ENCODE measurements at regions not wholly inside any gene's neighbourhood (a gene's known extent, or its start where the extent isn't known, plus 50 kb on each side); places are given as distances from the start of the nearest gene placed in this dataset.

DNA sequence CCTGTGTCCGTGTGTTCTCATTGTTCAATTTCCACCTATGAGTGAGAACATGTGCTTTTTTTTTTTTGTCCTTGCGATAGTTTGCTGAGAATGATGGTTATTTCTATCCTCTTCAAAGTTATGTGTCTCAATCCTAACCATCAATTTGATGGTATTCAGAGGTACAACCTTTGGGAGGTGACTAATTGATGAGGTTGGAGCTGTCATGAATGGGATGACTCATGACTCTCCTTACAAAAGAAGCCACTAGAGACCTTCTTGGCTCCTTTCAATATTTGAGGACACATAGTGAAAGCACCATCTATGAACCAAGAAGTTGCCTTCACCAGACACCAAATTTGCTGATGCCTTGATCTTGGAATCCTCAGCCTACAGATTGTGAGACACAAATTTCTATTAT, 677.1 kb upstream of the DDX18 start:
- Mint-ChIP-seq H3K27ac (no peak overlapping the region), H3K4me3 (no peak overlapping the region), H3K36me3 (no peaks in the 10 kb centered on the region), H3K27me3 (no peaks in the 10 kb centered on the region), H3K9me3 (peaks cover 0 to 14% (median 3%) of the 10 kb centered on the region in 7 donors), H3K4me1 (no peaks in the 10 kb centered on the region)
- Histone ChIP-seq H3K27me3 (ENCODE audit: control insufficient read depth, insufficient read depth, low read length) (no peaks in the 10 kb centered on the region), H3K36me3 (ENCODE audit: control insufficient read depth, insufficient read depth, low read length) (no peaks in the 10 kb centered on the region), H3K27ac (ENCODE audit: insufficient read depth, low read length, poor library complexity, severe bottlenecking) (no peak overlapping the region), H3K9me3 (ENCODE audit: control insufficient read depth in 2 of 2, low read length in 2 of 2) (no peaks in the 10 kb centered on the region), H3K4me1 (ENCODE audit: control insufficient read depth, insufficient read depth, low read length, poor library complexity, severe bottlenecking) (no peaks in the 10 kb centered on the region), H3K4me3 (ENCODE audit: low read depth, low read length) (no peak overlapping the region)
- ATAC-seq (ENCODE audit: low read depth in 2 of 2) (no peak), DNase-seq (no peak)

DNA sequence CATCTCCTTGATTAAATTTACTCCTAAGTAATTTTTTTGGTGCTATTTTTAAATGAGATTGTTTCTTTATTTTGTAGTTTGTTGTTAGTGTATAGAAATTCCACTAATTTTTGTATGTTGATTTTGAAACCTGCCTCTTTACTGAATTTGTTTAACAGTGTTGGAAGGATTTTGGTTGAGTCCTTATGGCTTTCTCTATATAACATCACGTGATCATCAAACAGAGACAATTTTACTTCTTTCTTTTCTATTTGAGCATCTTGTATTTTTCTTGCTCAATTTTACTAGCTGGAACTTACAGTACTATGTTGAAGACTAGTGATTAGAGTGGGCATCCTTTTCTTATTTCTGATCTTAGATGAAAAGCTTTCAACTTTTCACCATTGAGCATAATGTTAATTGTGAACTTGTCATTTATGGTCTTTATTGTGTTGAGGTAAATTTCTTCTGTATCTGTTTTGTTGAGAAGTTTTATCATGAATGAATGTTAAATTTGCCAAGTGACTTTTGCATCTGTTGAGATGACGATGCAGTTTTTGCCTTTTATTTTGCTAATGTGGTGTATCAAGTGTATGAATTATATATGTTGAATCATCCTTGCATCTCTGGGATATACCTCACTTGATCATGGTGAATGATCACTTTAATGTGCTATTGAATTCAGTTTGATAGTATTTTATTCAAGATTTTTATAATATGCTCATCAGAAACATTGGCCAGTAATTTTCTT, 645.3 kb upstream of the DDX18 start:
- H3K4me3 Mint-ChIP-seq = no peak overlapping the region
- H3K27me3 ChIP-seq (ENCODE audit: control insufficient read depth, insufficient read depth, low read length) = no peaks in the 10 kb centered on the region
- no peaks in the 10 kb centered on the region for H3K36me3 ChIP-seq (ENCODE audit: control insufficient read depth, insufficient read depth, low read length)
- no peaks in the 10 kb centered on the region for H3K4me1 Mint-ChIP-seq
- no peak overlapping the region for H3K27ac ChIP-seq (ENCODE audit: insufficient read depth, low read length, poor library complexity, severe bottlenecking)
- H3K4me1 ChIP-seq (ENCODE audit: control insufficient read depth, insufficient read depth, low read length, poor library complexity, severe bottlenecking) = no peaks in the 10 kb centered on the region
- DNase-seq (no peak), ATAC-seq (ENCODE audit: low read depth in 2 of 2) (no peak)
- H3K4me3 ChIP-seq (ENCODE audit: low read depth, low read length) = no peak overlapping the region
- peaks cover 0 to 8% of the 10 kb centered on the region in 2 experiments for H3K9me3 ChIP-seq (ENCODE audit: control insufficient read depth in 2 of 2, low read length in 2 of 2)
- H3K27ac Mint-ChIP-seq = no peak overlapping the region
- peaks cover 2 to 42% (median 13%) of the 10 kb centered on the region in 7 donors for H3K9me3 Mint-ChIP-seq
- H3K27me3 Mint-ChIP-seq = no peaks in the 10 kb centered on the region
- H3K36me3 Mint-ChIP-seq = no peaks in the 10 kb centered on the region

DNA sequence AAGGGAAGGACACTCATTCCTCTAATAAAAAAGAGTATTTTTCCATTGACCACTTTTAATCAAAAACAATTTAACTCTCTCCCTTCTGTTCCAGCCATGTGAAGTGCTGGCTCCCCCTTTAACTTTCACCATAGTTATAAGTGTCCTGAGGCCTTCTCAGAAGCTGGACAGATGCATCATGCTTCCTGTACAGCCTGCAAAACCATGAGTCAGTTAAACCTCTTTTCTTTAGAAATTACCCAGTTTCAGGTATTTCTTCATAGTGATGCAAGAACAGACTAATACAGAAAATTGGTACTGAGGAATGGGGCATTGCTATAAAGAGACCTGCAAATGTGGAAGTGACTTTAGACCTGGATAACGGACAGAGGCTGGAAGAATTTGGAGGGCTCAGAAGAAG, 643.6 kb upstream of the DDX18 start:
- Histone ChIP-seq H3K27me3 (ENCODE audit: control insufficient read depth, insufficient read depth, low read length) (no peaks in the 10 kb centered on the region), H3K4me3 (ENCODE audit: low read depth, low read length) (no peak overlapping the region), H3K36me3 (ENCODE audit: control insufficient read depth, insufficient read depth, low read length) (no peaks in the 10 kb centered on the region), H3K9me3 (ENCODE audit: control insufficient read depth in 2 of 2, low read length in 2 of 2) (peaks cover 0 to 8% of the 10 kb centered on the region in 2 experiments), H3K27ac (ENCODE audit: insufficient read depth, low read length, poor library complexity, severe bottlenecking) (no peak overlapping the region), H3K4me1 (ENCODE audit: control insufficient read depth, insufficient read depth, low read length, poor library complexity, severe bottlenecking) (no peaks in the 10 kb centered on the region)
- Mint-ChIP-seq H3K27me3 (no peaks in the 10 kb centered on the region), H3K9me3 (peaks cover 3 to 39% (median 12%) of the 10 kb centered on the region in 7 donors), H3K4me3 (no peak overlapping the region), H3K4me1 (no peaks in the 10 kb centered on the region), H3K27ac (no peak overlapping the region), H3K36me3 (no peaks in the 10 kb centered on the region)
- no peak for ATAC-seq (ENCODE audit: low read depth in 2 of 2)
- no peak for DNase-seq

DNA sequence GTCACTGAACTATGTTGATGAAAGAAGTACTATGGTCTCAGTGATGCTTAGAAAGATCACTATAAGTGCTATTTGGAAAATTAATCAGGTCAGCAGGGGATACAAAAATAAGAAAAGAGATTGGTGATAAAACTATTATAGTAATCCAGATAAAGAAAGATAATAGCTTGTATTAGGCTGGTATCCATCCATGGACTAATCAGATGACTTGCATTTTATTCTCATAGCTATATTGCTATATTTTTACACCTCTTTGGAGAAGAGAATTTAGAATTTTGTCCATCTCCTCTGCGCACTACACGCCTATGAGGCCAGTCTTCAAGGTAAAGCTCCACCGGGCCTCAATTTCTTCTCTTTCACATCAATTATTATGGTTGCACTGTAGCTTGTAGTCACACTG, 635.1 kb upstream of the DDX18 start:
- H3K27ac ChIP-seq (ENCODE audit: insufficient read depth, low read length, poor library complexity, severe bottlenecking) = no peak overlapping the region
- Mint-ChIP-seq H3K4me1 (no peaks in the 10 kb centered on the region), H3K36me3 (no peaks in the 10 kb centered on the region), H3K9me3 (peaks cover 0 to 13% (median 5%) of the 10 kb centered on the region in 7 donors), H3K27ac (no peak overlapping the region), H3K4me3 (no peak overlapping the region), H3K27me3 (no peaks in the 10 kb centered on the region)
- H3K4me1 ChIP-seq (ENCODE audit: control insufficient read depth, insufficient read depth, low read length, poor library complexity, severe bottlenecking) = no peaks in the 10 kb centered on the region
- DNase-seq (no peak), ATAC-seq (ENCODE audit: low read depth in 2 of 2) (no peak)
- H3K36me3 ChIP-seq (ENCODE audit: control insufficient read depth, insufficient read depth, low read length) = no peaks in the 10 kb centered on the region
- H3K27me3 ChIP-seq (ENCODE audit: control insufficient read depth, insufficient read depth, low read length) = no peaks in the 10 kb centered on the region
- no peak overlapping the region for H3K4me3 ChIP-seq (ENCODE audit: low read depth, low read length)
- H3K9me3 ChIP-seq (ENCODE audit: control insufficient read depth in 2 of 2, low read length in 2 of 2) = no peaks in the 10 kb centered on the region

DNA sequence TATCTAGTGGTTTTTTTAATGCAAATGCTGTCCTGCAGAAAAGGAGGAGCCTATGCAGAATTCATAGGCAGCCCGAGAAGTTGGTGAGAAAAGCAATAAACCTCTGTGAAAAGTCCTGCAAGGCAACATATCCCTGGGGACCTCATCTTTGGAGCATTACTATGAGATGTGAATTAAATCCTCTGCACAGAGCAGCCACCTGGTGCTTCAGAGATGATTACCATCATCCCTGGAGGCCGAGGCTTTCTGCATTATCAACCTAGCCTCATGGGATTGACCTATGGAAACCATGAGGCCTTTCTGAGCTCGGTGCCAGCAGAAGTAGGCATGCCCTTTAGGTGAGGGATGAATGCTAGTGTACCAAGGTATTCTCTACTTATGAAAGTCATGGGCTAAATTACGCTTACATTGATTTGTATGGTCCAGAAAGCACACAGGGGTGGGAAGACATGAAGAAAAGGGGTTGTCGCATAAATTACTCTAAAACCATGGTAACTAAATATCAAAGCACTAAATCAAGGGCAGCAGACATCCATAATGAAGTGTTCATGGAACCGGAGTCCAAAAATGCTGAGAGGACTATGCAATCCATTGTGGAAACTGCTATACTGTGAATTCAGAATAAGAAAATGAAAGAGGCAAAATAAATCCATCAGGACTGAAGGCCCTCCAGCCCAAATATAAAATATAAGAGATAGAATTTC, 623.5 kb upstream of the DDX18 start:
- Mint-ChIP-seq H3K36me3 (no peaks in the 10 kb centered on the region), H3K27me3 (no peaks in the 10 kb centered on the region), H3K9me3 (peaks cover 3 to 12% (median 7%) of the 10 kb centered on the region in 7 donors), H3K4me3 (no peak overlapping the region), H3K27ac (no peak overlapping the region), H3K4me1 (no peaks in the 10 kb centered on the region)
- no peaks in the 10 kb centered on the region for H3K4me1 ChIP-seq (ENCODE audit: control insufficient read depth, insufficient read depth, low read length, poor library complexity, severe bottlenecking)
- no peaks in the 10 kb centered on the region for H3K27me3 ChIP-seq (ENCODE audit: control insufficient read depth, insufficient read depth, low read length)
- no peaks in the 10 kb centered on the region for H3K36me3 ChIP-seq (ENCODE audit: control insufficient read depth, insufficient read depth, low read length)
- H3K4me3 ChIP-seq (ENCODE audit: low read depth, low read length) = no peak overlapping the region
- ATAC-seq (ENCODE audit: low read depth in 2 of 2) (no peak), DNase-seq (no peak)
- H3K27ac ChIP-seq (ENCODE audit: insufficient read depth, low read length, poor library complexity, severe bottlenecking) = no peak overlapping the region
- no peaks in the 10 kb centered on the region for H3K9me3 ChIP-seq (ENCODE audit: control insufficient read depth in 2 of 2, low read length in 2 of 2)

DNA sequence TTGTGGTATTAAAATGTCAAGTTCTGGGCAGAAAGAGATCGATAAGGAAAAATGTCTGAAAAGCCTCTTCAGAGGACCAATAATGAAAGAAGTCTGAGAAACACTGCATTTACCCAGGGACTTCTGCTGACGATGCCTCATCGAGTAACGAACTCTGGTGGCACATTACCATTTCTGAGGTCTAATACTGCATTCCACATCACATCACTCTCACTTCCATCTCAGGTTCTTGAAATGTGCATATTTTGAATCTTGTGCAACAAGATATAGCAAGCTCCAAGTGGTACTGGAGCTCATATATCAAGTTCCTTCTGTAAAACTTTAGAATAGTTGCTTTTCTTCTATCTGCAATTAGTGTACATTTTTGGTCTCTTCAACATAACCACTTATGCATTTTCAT, 619.1 kb upstream of the DDX18 start:
- no peak overlapping the region for H3K4me3 Mint-ChIP-seq

DNA sequence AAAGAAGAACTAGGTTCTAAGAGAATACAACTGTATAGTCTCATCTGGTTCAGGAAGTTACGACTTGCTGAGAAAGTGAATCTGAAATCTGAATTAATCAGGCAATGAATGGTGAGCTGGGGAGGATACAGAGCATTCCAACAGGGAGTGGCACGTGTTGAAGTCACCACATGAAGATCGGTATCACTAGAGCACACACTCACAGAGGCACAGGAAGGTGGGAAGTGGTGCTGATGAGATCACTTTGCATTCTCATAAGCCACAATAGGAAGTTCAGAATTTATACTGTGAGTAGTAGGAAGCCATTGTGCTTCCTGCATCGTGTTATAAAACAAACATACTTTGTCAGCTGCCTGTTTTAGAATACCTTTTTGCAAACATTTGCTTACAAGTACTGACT, 615.0 kb upstream of the DDX18 start:
- Histone ChIP-seq H3K27ac (ENCODE audit: insufficient read depth, low read length, poor library complexity, severe bottlenecking) (no peak overlapping the region), H3K27me3 (ENCODE audit: control insufficient read depth, insufficient read depth, low read length) (no peaks in the 10 kb centered on the region), H3K4me3 (ENCODE audit: low read depth, low read length) (no peak overlapping the region), H3K4me1 (ENCODE audit: control insufficient read depth, insufficient read depth, low read length, poor library complexity, severe bottlenecking) (no peaks in the 10 kb centered on the region), H3K9me3 (ENCODE audit: control insufficient read depth in 2 of 2, low read length in 2 of 2) (no peaks in the 10 kb centered on the region), H3K36me3 (ENCODE audit: control insufficient read depth, insufficient read depth, low read length) (no peaks in the 10 kb centered on the region)
- DNase-seq = no peak
- no peak for ATAC-seq (ENCODE audit: low read depth in 2 of 2)
- Mint-ChIP-seq H3K4me1 (no peaks in the 10 kb centered on the region), H3K36me3 (no peaks in the 10 kb centered on the region), H3K27ac (no peak overlapping the region), H3K4me3 (no peak overlapping the region), H3K27me3 (no peaks in the 10 kb centered on the region), H3K9me3 (peaks cover 1 to 20% (median 8%) of the 10 kb centered on the region in 7 donors)

More for the DNA sequence above, 619.1 kb upstream of the DDX18 start:
- Mint-ChIP-seq H3K27me3 (no peaks in the 10 kb centered on the region), H3K9me3 (peaks cover 1 to 14% (median 6%) of the 10 kb centered on the region in 7 donors), H3K4me1 (no peaks in the 10 kb centered on the region), H3K36me3 (no peaks in the 10 kb centered on the region), H3K27ac (no peak overlapping the region)
- Histone ChIP-seq H3K36me3 (ENCODE audit: control insufficient read depth, insufficient read depth, low read length) (no peaks in the 10 kb centered on the region), H3K9me3 (ENCODE audit: control insufficient read depth in 2 of 2, low read length in 2 of 2) (no peaks in the 10 kb centered on the region), H3K4me3 (ENCODE audit: low read depth, low read length) (no peak overlapping the region), H3K27me3 (ENCODE audit: control insufficient read depth, insufficient read depth, low read length) (no peaks in the 10 kb centered on the region), H3K4me1 (ENCODE audit: control insufficient read depth, insufficient read depth, low read length, poor library complexity, severe bottlenecking) (no peaks in the 10 kb centered on the region), H3K27ac (ENCODE audit: insufficient read depth, low read length, poor library complexity, severe bottlenecking) (no peak overlapping the region)
- DNase-seq (no peak), ATAC-seq (ENCODE audit: low read depth in 2 of 2) (no peak)

DNA sequence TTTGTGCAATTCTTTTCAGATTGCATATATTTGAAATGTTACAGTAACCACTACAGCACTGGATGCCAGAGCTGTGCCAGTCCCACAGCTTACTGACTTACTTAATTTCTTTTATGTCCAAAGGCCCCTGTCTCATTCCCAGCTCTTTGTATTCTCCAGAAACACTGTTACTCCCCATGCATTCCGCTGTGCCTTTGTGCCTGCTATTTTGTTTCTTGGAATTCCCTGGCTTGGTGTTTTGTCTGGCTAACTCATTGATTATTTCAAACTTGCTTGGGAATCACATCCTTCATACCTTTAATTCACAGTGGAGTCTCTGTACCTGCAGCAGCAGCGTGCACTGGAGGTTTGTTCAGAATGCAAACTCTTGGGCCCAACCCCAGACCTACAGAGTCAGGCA, 601.9 kb upstream of the DDX18 start:
- no peak overlapping the region for H3K27ac Mint-ChIP-seq
- no peaks in the 10 kb centered on the region for H3K4me1 ChIP-seq (ENCODE audit: control insufficient read depth, insufficient read depth, low read length, poor library complexity, severe bottlenecking)
- DNase-seq (no peak), ATAC-seq (ENCODE audit: low read depth in 2 of 2) (no peak)
- H3K4me3 ChIP-seq (ENCODE audit: low read depth, low read length) = no peak overlapping the region
- no peaks in the 10 kb centered on the region for H3K36me3 ChIP-seq (ENCODE audit: control insufficient read depth, insufficient read depth, low read length)
- no peaks in the 10 kb centered on the region for H3K9me3 ChIP-seq (ENCODE audit: control insufficient read depth in 2 of 2, low read length in 2 of 2)
- no peaks in the 10 kb centered on the region for H3K27me3 ChIP-seq (ENCODE audit: control insufficient read depth, insufficient read depth, low read length)
- no peaks in the 10 kb centered on the region for H3K36me3 Mint-ChIP-seq
- H3K4me3 Mint-ChIP-seq = no peak overlapping the region
- no peak overlapping the region for H3K27ac ChIP-seq (ENCODE audit: insufficient read depth, low read length, poor library complexity, severe bottlenecking)
- no peaks in the 10 kb centered on the region for H3K27me3 Mint-ChIP-seq
- H3K9me3 Mint-ChIP-seq = peaks cover 0 to 13% (median 3%) of the 10 kb centered on the region in 7 donors
- H3K4me1 Mint-ChIP-seq = no peaks in the 10 kb centered on the region
